ENCODE measurements at regions not wholly inside any gene's neighbourhood (a gene's known extent, or its start where the extent isn't known, plus 50 kb on each side); places are given as distances from the start of the nearest gene placed in this dataset.

DNA sequence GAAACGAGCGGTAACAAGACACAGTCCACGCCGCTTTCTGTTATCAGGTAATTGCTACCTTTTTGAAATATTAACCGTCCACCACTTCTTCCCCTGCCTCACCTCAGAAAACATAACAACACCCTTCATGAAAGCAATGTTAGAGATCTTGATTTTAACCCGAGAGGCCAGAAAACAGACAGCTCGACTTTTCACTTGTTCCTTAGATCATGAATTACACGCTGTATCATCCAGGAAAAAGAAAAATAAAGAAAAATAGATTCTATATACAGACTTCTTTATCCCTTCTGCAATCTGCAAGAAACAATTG lies 957.1 kb upstream of the SOX9 start:
- H3K4me3 ChIP-seq (ENCODE audit: low read depth, poor library complexity, severe bottlenecking) = no peak overlapping the region
- intact Hi-C loops (cut with DNase I; ENCODE audit: low total_unique reads) = no loop called here
- WGBS, 2 donors = 88 to 92% methylated on average over 8 of the region's 8 CpGs
- DNase-seq (ENCODE audit: low spot score in 2 of 2) = no peak
- TF ChIP-seq, protein P1, sequence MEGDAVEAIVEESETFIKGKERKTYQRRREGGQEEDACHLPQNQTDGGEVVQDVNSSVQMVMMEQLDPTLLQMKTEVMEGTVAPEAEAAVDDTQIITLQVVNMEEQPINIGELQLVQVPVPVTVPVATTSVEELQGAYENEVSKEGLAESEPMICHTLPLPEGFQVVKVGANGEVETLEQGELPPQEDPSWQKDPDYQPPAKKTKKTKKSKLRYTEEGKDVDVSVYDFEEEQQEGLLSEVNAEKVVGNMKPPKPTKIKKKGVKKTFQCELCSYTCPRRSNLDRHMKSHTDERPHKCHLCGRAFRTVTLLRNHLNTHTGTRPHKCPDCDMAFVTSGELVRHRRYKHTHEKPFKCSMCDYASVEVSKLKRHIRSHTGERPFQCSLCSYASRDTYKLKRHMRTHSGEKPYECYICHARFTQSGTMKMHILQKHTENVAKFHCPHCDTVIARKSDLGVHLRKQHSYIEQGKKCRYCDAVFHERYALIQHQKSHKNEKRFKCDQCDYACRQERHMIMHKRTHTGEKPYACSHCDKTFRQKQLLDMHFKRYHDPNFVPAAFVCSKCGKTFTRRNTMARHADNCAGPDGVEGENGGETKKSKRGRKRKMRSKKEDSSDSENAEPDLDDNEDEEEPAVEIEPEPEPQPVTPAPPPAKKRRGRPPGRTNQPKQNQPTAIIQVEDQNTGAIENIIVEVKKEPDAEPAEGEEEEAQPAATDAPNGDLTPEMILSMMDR (IDR thresholded peaks at IDR 0.05) = no peak
- TF ChIP-seq POLR2A (IDR thresholded peaks at IDR 0.05) = no peak

GRCh38 chr17:71164561-71164960 lies 956.3 kb upstream of the SOX9 start:
- no peak for DNase-seq (ENCODE audit: low spot score in 2 of 2)
- WGBS, 2 donors = 74 to 85% methylated on average over 3 of the region's 3 CpGs
- no peak overlapping the region for H3K4me3 ChIP-seq (ENCODE audit: low read depth, poor library complexity, severe bottlenecking)
- TF ChIP-seq, protein P1 (IDR thresholded peaks at IDR 0.05) = no peak
- TF ChIP-seq POLR2A (IDR thresholded peaks at IDR 0.05) = no peak
- intact Hi-C loops (cut with DNase I; ENCODE audit: low total_unique reads) = no loop called here

DNA sequence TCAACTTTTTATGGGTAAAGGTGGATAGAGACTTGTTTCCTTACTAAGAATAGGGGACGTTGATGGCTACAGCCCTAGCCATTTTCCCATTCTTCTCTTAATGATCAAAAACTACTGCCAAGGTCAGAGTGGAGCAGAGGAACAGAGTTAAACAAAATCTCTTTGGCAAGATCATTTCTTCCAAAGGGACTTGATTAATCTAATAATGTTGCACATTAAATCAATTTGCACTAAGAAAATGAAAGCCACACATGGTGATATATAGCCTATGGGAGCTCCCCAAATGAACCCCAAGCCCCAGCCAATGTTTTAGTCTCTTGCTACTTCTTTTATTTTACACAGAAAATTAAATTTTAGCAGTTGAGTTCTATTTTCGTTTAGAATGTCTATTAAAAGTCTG lies 954.5 kb upstream of the SOX9 start:
- no peak overlapping the region for H3K4me3 ChIP-seq (ENCODE audit: low read depth, poor library complexity, severe bottlenecking)
- no peak for DNase-seq (ENCODE audit: low spot score in 2 of 2)
- intact Hi-C loops (cut with DNase I; ENCODE audit: low total_unique reads) = no loop called here
- WGBS, 2 donors = 37 to 39% methylated on average over 2 of the region's 2 CpGs
- TF ChIP-seq POLR2A (IDR thresholded peaks at IDR 0.05) = no peak
- TF ChIP-seq, protein P1 (IDR thresholded peaks at IDR 0.05) = no peak

DNA sequence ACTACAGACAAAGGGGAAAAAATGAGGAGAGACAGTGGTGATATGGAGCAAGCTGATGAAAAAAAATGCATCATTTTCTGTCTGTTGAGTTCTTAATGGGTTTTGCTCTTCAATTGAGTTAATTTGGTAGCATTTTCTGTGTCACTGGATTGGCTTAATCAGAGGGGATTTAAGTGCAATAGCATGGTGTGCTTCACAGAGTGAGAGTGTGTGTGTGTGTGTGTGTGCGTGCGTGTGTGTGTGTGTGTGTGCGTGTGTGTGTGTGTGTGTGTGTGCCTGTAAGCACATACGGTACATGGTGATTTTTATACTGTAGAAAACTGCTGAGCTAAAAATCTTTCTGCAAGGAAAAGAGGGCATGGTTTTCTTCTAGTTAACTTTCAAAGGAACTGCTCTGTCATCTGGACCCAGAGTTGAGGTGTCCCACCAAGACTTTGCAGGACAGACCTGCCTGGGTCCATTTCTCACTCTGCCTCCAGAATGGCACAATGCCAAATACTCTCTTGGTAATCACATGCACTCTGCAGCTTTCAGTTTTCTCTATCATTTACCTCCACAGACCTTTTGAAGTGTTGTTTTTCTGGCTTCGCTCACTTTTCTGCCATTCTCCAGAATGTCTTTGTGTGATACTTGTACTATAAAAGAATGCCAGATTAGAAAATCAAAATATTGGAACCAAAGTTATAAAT lies 952.6 kb upstream of the SOX9 start:
- DNase-seq (ENCODE audit: low spot score in 2 of 2) = no peak
- TF ChIP-seq POLR2A (IDR thresholded peaks at IDR 0.05) = no peak
- TF ChIP-seq, protein P1 (IDR thresholded peaks at IDR 0.05) = no peak
- 71 to 82% methylated on average over 5 of the region's 5 CpGs for WGBS, 2 donors
- intact Hi-C loops (cut with DNase I; ENCODE audit: low total_unique reads) = no loop called here
- H3K4me3 ChIP-seq (ENCODE audit: low read depth, poor library complexity, severe bottlenecking) = no peak overlapping the region

- H3K4me3 ChIP-seq (ENCODE audit: low read depth, poor library complexity, severe bottlenecking) = no peak overlapping the region
- TF ChIP-seq, protein P1 (IDR thresholded peaks at IDR 0.05) = no peak
- intact Hi-C loops (cut with DNase I; ENCODE audit: low total_unique reads) = no loop called here
- DNase-seq (ENCODE audit: low spot score in 2 of 2) = no peak
These were observed 950.8 kb upstream of the SOX9 start for GRCh38 chr17:71170070-71170469.

DNA sequence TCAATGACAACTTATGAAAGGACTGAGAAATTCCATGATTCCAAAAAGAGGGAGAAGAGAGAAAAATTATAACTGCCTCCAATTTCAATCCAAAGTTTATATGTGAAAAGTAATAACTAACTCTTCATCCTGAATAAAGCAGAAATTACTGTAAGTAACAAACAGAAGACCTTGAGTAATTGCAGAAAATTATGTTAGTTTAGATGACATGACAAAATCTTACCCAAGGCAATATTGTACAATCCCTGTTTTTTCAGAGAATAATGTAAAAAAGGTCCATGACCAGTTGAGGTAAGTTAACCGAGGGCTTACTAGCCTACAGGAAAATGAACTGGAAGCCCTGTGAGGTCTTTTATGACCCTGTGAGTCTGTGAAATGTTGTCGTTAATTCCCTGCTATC lies 949.5 kb upstream of the SOX9 start:
- WGBS, 2 donors = 70 to 71% methylated on average over 2 of the region's 2 CpGs
- no peak overlapping the region for H3K4me3 ChIP-seq (ENCODE audit: low read depth, poor library complexity, severe bottlenecking)
- no peak for TF ChIP-seq POLR2A (IDR thresholded peaks at IDR 0.05)
- TF ChIP-seq, protein P1 (IDR thresholded peaks at IDR 0.05) = no peak
- intact Hi-C loops (cut with DNase I; ENCODE audit: low total_unique reads) = no loop called here
- DNase-seq (ENCODE audit: low spot score in 2 of 2) = no peak
